ENCODE measurements at regions not wholly inside any gene's neighbourhood (a gene's known extent, or its start where the extent isn't known, plus 50 kb on each side); places are given as distances from the start of the nearest gene placed in this dataset.

DNA sequence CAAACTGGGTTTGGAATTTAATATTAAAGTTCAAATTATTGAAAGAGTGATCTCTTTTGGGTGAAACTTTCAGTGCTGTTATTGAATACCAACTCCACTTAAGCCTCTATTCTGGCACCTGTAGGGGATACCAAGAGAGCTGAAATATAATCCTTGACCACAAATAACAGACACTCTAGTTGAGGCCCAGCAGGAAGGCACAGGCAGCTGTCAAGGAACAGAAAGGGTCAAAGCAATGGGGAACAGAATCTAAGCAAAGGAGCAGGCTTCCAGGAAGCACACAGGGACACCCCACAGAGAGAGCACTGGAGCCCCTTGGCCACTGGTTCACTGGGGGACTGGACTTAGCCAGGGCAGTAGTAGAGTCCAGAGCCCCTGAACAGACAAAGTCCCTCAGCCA, 120.9 kb upstream of the SFSWAP start:
- TF ChIP-seq, protein P1, sequence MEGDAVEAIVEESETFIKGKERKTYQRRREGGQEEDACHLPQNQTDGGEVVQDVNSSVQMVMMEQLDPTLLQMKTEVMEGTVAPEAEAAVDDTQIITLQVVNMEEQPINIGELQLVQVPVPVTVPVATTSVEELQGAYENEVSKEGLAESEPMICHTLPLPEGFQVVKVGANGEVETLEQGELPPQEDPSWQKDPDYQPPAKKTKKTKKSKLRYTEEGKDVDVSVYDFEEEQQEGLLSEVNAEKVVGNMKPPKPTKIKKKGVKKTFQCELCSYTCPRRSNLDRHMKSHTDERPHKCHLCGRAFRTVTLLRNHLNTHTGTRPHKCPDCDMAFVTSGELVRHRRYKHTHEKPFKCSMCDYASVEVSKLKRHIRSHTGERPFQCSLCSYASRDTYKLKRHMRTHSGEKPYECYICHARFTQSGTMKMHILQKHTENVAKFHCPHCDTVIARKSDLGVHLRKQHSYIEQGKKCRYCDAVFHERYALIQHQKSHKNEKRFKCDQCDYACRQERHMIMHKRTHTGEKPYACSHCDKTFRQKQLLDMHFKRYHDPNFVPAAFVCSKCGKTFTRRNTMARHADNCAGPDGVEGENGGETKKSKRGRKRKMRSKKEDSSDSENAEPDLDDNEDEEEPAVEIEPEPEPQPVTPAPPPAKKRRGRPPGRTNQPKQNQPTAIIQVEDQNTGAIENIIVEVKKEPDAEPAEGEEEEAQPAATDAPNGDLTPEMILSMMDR (IDR thresholded peaks at IDR 0.05 in 4 of 5, conservative IDR thresholded peaks at IDR 0.05 in 1 of 5) = no peak
- no peak for TF ChIP-seq POLR2A (IDR thresholded peaks at IDR 0.05)

Data from gastrocnemius medialis (tissue), 4 donors.